Gastrocnemius medialis (tissue), 4 donors: ENCODE measurements at regions not wholly inside any gene's neighbourhood (a gene's known extent, or its start where the extent isn't known, plus 50 kb on each side); places are given as distances from the start of the nearest gene placed in this dataset.

Experiments
- POLR2A ChIP-seq, 2 donors: fragments of 450-650 bp; IDR thresholded peaks; one replicate each; pipeline ENCODE4 v1.6.1; 2017; ENCODE audit warnings: antibody characterized with exemption in 2 of 2, mild to moderate bottlenecking in 2 of 2, moderate library complexity in 2 of 2
- TF ChIP-seq, protein P1 (sequence below), 5 experiments: fragments of 450-650 bp in 3 of 5; fragments of 200-600 bp in 2 of 5; sonication (generic) in 2 of 5; IDR thresholded peaks in 4 of 5; conservative IDR thresholded peaks in 1 of 5; 1 replicate in 4 of 5; 2 replicates in 1 of 5; pipeline ENCODE4 v1.5.1; 2016 to 2019; ENCODE audit warnings: antibody characterized with exemption in 5 of 5, mild to moderate bottlenecking in 3 of 5, moderate library complexity in 3 of 5

DNA sequence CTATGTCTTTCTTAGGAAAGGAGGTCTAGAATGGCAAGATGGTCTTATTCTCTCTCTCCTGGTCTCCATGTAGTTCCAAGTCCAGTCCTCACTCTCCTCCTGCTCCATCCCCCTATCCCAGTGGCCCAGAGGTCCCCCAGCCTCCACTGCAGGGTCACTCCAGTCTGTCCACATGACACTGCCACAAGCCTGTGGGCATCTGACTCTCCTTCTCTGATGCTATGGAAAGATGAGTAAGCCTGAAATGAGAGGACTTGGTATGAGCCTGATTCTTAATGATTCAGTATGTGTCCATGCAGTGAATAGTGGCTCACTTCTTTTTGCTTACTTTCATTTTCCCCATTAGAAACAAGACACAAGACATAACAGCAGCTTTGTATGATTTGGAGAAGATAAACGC is 516.8 kb upstream of the ADGRL3 start:
- TF ChIP-seq, protein P1, sequence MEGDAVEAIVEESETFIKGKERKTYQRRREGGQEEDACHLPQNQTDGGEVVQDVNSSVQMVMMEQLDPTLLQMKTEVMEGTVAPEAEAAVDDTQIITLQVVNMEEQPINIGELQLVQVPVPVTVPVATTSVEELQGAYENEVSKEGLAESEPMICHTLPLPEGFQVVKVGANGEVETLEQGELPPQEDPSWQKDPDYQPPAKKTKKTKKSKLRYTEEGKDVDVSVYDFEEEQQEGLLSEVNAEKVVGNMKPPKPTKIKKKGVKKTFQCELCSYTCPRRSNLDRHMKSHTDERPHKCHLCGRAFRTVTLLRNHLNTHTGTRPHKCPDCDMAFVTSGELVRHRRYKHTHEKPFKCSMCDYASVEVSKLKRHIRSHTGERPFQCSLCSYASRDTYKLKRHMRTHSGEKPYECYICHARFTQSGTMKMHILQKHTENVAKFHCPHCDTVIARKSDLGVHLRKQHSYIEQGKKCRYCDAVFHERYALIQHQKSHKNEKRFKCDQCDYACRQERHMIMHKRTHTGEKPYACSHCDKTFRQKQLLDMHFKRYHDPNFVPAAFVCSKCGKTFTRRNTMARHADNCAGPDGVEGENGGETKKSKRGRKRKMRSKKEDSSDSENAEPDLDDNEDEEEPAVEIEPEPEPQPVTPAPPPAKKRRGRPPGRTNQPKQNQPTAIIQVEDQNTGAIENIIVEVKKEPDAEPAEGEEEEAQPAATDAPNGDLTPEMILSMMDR (IDR thresholded peaks at IDR 0.05 in 4 of 5, conservative IDR thresholded peaks at IDR 0.05 in 1 of 5) = no peak
- no peak for TF ChIP-seq POLR2A (IDR thresholded peaks at IDR 0.05)
